ENCODE measurements at regions not wholly inside any gene's neighbourhood (a gene's known extent, or its start where the extent isn't known, plus 50 kb on each side); places are given as distances from the start of the nearest gene placed in this dataset.

GRCh38 chr14:55911776-55912175, 206.4 kb upstream of the PELI2 start:
- Histone ChIP-seq H3K27ac (no peak overlapping the region), H3K27me3 (peaks cover 0 to 4% (median 0%) of the 10 kb centered on the region in 9 donors), H3K4me3 (no peak overlapping the region), H3K9me3 (no peaks in the 10 kb centered on the region), H3K4me1 (peaks cover 0 to 10% (median 0%) of the 10 kb centered on the region in 12 donors), H3K36me3 (no peaks in the 10 kb centered on the region)
- WGBS, 4 donors: 77 to 93% (median 90%) methylated on average over 3 to 4 of the region's 4 CpGs
- intact Hi-C loops (cut with DNase I): no loop called here
- TF ChIP-seq POLR2A (IDR thresholded peaks at IDR 0.05) (no peak), CTCF (IDR thresholded peaks at IDR 0.05) (no peak)
- no peak for ATAC-seq
- DNase-seq: no peak

- no peaks in the 10 kb centered on the region for H3K36me3 ChIP-seq
- H3K9me3 ChIP-seq: no peaks in the 10 kb centered on the region
- peaks cover 0 to 8% (median 0%) of the 10 kb centered on the region in 9 donors for H3K27me3 ChIP-seq
- no peak for TF ChIP-seq POLR2A (IDR thresholded peaks at IDR 0.05)
- TF ChIP-seq CTCF (IDR thresholded peaks at IDR 0.05): no peak
- no peak overlapping the region for H3K27ac ChIP-seq
- intact Hi-C loops (cut with DNase I): no loop called here
- no peak overlapping the region for H3K4me3 ChIP-seq
- no peak for DNase-seq
- ATAC-seq: no peak
- WGBS, 4 donors: 93 to 97% (median 94%) methylated on average over 5 of the region's 5 CpGs
- peaks cover 0 to 10% (median 0%) of the 10 kb centered on the region in 12 donors for H3K4me1 ChIP-seq
Measured at GRCh38 chr14:55912344-55912743, 205.9 kb upstream of the PELI2 start.

DNA sequence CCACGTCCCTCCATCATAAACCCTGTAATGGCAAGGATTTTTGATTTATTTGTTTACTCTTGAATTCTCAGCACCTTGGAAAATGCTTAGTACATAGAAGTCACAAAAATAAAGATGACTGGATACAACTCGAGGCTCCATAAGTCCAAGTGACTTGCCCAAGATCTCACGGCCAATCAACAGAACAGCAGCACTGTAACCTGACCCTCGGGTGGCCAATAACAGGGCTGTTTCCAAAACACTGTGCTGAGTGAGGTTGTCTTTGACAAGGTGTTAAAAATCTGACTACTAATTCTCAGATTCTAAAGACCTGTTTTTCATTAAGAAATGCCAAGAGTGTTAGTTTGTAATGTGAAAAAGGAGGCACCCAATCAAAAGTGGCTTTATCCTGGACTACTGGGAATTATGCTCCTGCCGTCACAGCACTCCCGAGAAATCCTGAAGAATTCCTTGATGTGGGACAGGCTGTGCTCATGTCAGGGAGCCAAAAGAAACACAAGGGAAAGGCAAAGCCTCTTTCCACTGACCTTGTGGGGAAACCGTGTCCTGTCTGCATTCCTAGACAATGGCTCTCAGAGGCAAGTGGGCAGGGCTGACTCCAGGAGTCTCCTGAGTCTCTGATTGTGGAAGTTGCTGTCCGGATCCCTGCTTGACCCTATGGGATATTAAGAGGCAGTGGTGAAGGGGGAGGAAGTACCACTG, 204.7 kb upstream of the PELI2 start:
- Histone ChIP-seq H3K27ac (peak overlapping the region in 2 of 12 donors; percentile 0 to 39), H3K36me3 (no peaks in the 10 kb centered on the region), H3K4me3 (no peak overlapping the region), H3K9me3 (no peaks in the 10 kb centered on the region), H3K27me3 (peaks cover 0 to 8% (median 0%) of the 10 kb centered on the region in 9 donors), H3K4me1 (peaks cover 0 to 10% (median 0%) of the 10 kb centered on the region in 12 donors)
- DNase-seq (peak in 4 of 5 donors; percentile 33 to 71 (median 48)), ATAC-seq (peak; percentile 81 to 95 (median 88))
- intact Hi-C loops (cut with DNase I): no loop called here
- no peak for TF ChIP-seq POLR2A (IDR thresholded peaks at IDR 0.05)
- TF ChIP-seq CTCF (IDR thresholded peaks at IDR 0.05): no peak
- 50 to 56% (median 51%) methylated on average over 8 of the region's 8 CpGs for WGBS, 4 donors

DNA sequence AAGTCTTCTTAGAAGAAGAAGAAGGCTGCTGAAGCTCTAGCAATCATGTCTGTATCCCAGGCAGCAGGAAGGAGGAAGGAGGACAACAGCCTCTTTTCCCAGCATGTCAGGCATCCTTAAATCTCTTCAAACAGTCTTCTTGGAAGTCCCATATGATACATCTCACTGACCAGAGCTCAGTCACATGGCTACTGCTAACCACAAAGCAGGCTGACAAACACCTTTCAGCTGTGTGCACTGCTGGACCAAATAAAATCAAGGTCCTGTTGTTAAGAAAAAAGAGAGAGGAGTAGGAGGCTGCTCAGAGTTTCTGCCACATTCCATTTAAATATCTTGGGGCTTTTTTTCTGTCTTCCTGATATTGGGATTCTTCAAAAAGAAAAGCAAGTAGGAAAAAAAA, 203.4 kb upstream of the PELI2 start:
- ATAC-seq: peak in 1 of 4 donors; percentile 42
- Histone ChIP-seq H3K9me3 (no peaks in the 10 kb centered on the region), H3K27ac (no peak overlapping the region), H3K4me1 (peaks cover 0 to 10% (median 0%) of the 10 kb centered on the region in 12 donors), H3K36me3 (no peaks in the 10 kb centered on the region), H3K4me3 (no peak overlapping the region), H3K27me3 (peaks cover 0 to 8% (median 0%) of the 10 kb centered on the region in 9 donors)
- intact Hi-C loops (cut with DNase I): no loop called here
- TF ChIP-seq CTCF (IDR thresholded peaks at IDR 0.05) (no peak), POLR2A (IDR thresholded peaks at IDR 0.05) (no peak)
- no peak for DNase-seq
